ENCODE measurements at regions not wholly inside any gene's neighbourhood (a gene's known extent, or its start where the extent isn't known, plus 50 kb on each side); places are given as distances from the start of the nearest gene placed in this dataset.

GRCh38 chr1:200479816-200480215 is 70.0 kb upstream of the ZNF281 start (continued):
- TF ChIP-seq CUX1 (CRISPR knock-in tag; IDR thresholded peaks at IDR 0.05) (no peak), GATA2 (CRISPR knock-in tag; IDR thresholded peaks at IDR 0.05) (no peak), ETS1 (conservative IDR thresholded peaks at IDR 0.05; ENCODE audit: control insufficient read depth, low read depth, low read length) (no peak), ZNF76 (CRISPR knock-in tag; IDR thresholded peaks at IDR 0.05; ENCODE audit: borderline replicate concordance) (no peak), CBX3 (IDR thresholded peaks at IDR 0.05; ENCODE audit: borderline replicate concordance in 1 of 2, low read length in 2 of 2) (no peak)

Measured in K562 (cell line).